GM12801 (cell line): ENCODE measurements at regions not wholly inside any gene's neighbourhood (a gene's known extent, or its start where the extent isn't known, plus 50 kb on each side); places are given as distances from the start of the nearest gene placed in this dataset.

Experiments
- TF ChIP-seq, protein P1 (sequence below): IDR thresholded peaks from one replicate; pipeline ENCODE4 v1.5.1; 2011; ENCODE audit warnings: control low read depth; ENCODE audit not compliant: insufficient read length; ENCODE audit errors: extremely low read depth

DNA sequence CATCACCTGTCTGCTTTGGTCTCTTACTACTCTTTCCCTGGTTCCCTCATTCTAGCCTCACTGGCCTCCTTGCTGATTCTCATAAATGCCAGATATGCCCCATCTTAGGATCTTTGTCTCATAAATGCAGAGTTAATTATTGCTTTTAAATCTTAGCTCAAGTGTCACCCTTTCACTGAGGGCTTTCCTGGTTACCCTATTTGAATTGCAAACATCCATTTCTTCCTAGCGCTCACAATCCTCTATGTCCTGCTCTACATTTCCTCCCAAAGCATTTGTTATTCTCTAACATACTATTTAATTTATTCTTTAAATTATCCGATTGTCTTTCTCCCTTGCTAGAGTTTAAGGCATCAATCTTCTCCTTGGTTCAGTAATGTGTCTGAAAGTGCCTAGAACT is 296.5 kb upstream of the ADGRL4 start:
- TF ChIP-seq, protein P1, sequence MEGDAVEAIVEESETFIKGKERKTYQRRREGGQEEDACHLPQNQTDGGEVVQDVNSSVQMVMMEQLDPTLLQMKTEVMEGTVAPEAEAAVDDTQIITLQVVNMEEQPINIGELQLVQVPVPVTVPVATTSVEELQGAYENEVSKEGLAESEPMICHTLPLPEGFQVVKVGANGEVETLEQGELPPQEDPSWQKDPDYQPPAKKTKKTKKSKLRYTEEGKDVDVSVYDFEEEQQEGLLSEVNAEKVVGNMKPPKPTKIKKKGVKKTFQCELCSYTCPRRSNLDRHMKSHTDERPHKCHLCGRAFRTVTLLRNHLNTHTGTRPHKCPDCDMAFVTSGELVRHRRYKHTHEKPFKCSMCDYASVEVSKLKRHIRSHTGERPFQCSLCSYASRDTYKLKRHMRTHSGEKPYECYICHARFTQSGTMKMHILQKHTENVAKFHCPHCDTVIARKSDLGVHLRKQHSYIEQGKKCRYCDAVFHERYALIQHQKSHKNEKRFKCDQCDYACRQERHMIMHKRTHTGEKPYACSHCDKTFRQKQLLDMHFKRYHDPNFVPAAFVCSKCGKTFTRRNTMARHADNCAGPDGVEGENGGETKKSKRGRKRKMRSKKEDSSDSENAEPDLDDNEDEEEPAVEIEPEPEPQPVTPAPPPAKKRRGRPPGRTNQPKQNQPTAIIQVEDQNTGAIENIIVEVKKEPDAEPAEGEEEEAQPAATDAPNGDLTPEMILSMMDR, result no peak

DNA sequence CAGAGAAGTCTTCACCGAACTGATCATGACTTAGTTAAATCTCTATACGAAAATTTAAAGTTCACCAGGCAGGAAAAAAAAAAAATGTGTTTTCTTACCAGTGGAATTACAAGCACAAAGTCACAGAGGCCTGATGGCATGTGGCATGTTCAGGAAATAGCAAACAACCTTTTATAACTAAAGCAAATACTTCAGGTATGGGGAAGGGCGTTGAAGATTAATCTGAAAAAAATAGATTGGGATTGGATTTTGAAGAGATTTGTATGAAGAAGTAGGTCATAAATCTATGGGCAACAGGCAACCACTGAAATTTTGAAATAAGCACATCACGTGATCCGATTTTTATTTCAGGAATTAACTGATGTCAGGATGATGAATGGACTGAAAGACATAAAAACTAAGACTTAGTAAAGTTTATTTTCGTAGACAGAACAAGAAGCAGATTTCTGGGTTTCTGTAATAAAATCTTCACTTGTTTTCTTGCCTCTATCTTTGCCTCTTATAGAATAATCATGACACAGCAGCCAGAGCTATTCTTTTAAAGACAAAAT is 295.9 kb upstream of the ADGRL4 start:
- TF ChIP-seq, protein P1, result no peak

DNA sequence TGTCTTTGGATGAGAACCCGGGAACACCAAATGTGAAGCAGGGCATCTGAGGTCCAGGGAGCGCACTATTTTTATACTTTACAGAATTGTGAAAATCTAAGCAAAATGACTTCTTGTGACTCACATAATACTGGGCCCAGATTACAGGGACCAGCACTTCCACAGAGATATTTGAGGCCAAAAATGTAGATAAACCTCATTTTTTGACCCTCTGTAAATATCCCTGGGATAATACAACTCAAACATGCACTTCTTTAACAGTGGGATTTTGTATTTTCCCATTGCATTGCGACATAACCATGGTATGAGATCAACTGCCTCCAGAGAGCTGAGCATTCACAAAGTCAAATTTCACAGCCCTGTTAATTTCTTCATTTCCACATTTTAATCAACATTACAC is 289.4 kb upstream of the ADGRL4 start:
- TF ChIP-seq, protein P1, result no peak

DNA sequence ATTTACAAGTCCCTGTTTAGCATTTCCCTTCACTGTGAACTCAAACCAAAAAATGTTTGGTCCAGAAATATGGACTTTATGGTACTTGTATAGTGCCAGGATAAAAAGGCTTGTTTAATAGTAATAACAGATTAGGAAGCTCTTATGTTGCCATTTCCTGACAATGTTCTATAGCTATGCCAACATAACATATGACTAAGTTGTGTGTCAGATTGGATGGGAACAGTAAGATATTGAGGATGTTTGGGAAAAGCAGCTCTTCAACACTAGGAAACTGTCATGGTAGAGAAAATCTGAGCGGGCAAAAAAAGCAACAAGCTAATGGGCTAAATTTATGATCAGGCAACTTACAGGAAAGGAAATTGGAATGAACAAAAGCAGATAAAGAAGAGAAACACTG is 287.1 kb upstream of the ADGRL4 start:
- TF ChIP-seq, protein P1, result no peak

DNA sequence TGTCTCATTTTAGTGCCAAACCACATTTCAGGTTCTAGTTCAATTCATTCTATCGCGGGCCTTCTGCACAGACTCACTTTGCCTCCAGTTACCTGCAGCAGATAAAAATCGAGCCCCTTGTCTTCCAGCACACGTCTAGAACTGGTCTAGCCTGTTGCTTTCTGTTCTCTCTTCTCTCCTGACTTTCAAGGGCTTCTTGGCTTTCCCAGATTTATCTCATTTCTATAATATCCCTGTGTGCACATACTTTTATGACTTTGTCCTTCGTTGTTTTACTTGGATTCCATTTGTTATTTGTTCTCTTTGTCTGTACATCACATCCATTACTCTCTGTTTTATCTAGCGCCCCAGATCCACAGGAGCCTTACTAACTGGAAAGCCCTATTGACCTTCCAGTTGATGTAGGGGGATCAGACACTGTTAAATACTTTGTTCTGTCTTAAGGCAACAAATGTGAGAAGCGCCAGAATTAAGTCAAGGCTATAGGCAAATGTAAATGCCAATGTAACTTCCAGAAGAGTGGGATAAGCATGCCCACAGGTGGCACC is 284.5 kb upstream of the ADGRL4 start:
- TF ChIP-seq, protein P1, result no peak

DNA sequence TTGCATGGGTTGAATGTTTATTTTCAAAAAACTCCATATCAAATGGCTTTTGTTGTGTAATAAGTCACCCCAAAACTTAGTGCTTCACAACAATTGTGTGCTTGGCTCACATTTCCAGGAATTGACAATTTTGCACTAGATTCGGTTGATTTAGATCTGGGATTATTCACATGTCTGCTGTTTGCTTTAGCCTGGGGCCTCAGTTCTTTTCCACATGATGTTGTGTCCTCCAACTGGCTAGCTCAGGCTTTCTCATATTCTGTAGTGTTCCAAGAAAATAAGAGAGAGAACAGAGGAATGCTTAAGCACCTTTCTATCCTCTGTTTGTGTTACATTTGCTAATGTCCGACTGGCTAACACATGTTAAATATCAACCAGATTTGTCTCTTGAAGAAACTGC is 281.5 kb upstream of the ADGRL4 start:
- TF ChIP-seq, protein P1, result no peak

DNA sequence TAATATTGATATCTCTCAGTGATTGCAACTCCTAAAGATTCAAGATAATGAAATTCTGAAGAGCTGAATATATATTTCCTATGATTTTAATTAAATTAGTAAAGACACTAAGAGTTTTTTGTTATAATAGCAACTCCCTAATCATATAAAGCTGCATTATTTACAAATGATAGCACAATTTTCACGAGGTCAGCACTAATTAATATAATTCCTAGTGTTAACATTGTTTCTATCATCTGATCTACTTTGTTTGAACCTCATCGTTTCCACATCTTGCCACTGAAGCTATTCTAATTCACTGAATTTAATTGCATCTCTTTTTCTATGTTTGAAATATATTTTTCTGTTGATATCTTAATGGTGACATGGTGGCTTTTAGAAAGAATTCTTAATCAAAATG is 279.1 kb upstream of the ADGRL4 start:
- TF ChIP-seq, protein P1, result no peak
